ENCODE measurements at regions not wholly inside any gene's neighbourhood (a gene's known extent, or its start where the extent isn't known, plus 50 kb on each side); places are given as distances from the start of the nearest gene placed in this dataset.

DNA sequence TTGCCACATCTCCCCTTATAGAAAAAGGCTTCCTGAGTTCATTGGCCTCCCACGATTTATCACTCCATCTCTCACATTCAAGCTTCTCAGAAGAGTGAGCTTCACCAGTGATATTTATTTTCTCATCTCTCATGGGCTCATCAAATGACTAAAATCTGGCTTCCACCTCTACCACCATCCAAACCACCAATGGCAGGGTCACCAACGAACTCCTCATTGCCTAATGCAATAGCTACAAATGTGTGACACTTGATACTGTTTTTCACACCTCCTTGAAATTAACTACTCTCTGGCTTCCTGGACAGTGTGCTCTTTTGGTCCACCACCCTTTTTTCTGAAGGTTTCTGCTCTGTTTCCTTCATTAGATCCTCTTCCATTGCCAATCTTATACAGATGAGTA, 129.0 kb downstream of the SH2D1A start:
- Histone ChIP-seq H3K27me3 (ENCODE audit: control insufficient read depth in 2 of 2, insufficient read depth in 2 of 2, low read length in 2 of 2) (no peaks in the 10 kb centered on the region), H2AFZ (ENCODE audit: low read depth, low read length) (no peak overlapping the region), H4K20me1 (replicated peaks; ENCODE audit: control insufficient read depth, insufficient read depth, low read length) (no peaks in the 10 kb centered on the region), H3K4me2 (ENCODE audit: insufficient read depth, low read length) (no peak overlapping the region), H3K9me1 (ENCODE audit: control insufficient read depth, insufficient read depth, low read length) (no peaks in the 10 kb centered on the region), H3K27ac (ENCODE audit: extremely low read depth, low read depth, low read length) (no peak overlapping the region), H3K4me3 (no peak overlapping the region), H3K9ac (ENCODE audit: insufficient read depth in 1 of 2, low read depth in 2 of 2, low read length in 2 of 2) (no peak overlapping the region), H3K79me2 (ENCODE audit: control insufficient read depth, insufficient read depth, low read length) (no peaks in the 10 kb centered on the region), H3K36me3 (ENCODE audit: control insufficient read depth, insufficient read depth, low read length) (no peaks in the 10 kb centered on the region), H3K9me3 (replicated peaks; ENCODE audit: control insufficient read depth, insufficient read depth, low read depth, low read length) (no peaks in the 10 kb centered on the region), H3K4me1 (replicated peaks in 1 of 2; ENCODE audit: control insufficient read depth in 2 of 2, insufficient read depth in 2 of 2, low read length in 2 of 2) (no peaks in the 10 kb centered on the region)
- in situ Hi-C loops (cut with MboI) (no loop called here), intact Hi-C loops (cut with micrococcal nuclease) (no loop called here)
- BruUV-seq (replicated peaks): no TSS peak
- ATAC-seq: no peak
- FAIRE-seq: no peak
- 0% methylated on average over 2 of the region's 2 CpGs for WGBS (ENCODE audit: insufficient coverage, low coverage, missing lambda C conversion rate)
- TF ChIP-seq CHD1 (IDR thresholded peaks at IDR 0.05; ENCODE audit: low read length) (no peak), SETDB1 (IDR thresholded peaks at IDR 0.05; ENCODE audit: low read length) (no peak), ZNF41 (CRISPR knock-in tag; conservative IDR thresholded peaks at IDR 0.05) (no peak), PPARD (CRISPR knock-in tag; IDR thresholded peaks at IDR 0.05) (no peak), MCM2 (IDR thresholded peaks at IDR 0.05; ENCODE audit: low read depth) (no peak), ELF1 (tag; IDR thresholded peaks at IDR 0.05) (no peak), POLR2AphosphoS2 (IDR thresholded peaks at IDR 0.05; ENCODE audit: low read length) (no peak), POLR3A (IDR thresholded peaks at IDR 0.05; ENCODE audit: borderline replicate concordance, extremely low read depth, insufficient read depth, insufficient read length) (no peak)
- TF ChIP-seq, protein P1, sequence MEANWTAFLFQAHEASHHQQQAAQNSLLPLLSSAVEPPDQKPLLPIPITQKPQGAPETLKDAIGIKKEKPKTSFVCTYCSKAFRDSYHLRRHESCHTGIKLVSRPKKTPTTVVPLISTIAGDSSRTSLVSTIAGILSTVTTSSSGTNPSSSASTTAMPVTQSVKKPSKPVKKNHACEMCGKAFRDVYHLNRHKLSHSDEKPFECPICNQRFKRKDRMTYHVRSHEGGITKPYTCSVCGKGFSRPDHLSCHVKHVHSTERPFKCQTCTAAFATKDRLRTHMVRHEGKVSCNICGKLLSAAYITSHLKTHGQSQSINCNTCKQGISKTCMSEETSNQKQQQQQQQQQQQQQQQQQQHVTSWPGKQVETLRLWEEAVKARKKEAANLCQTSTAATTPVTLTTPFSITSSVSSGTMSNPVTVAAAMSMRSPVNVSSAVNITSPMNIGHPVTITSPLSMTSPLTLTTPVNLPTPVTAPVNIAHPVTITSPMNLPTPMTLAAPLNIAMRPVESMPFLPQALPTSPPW (CRISPR knock-in tag; IDR thresholded peaks at IDR 0.05): no peak
- TF ChIP-seq, protein P2, sequence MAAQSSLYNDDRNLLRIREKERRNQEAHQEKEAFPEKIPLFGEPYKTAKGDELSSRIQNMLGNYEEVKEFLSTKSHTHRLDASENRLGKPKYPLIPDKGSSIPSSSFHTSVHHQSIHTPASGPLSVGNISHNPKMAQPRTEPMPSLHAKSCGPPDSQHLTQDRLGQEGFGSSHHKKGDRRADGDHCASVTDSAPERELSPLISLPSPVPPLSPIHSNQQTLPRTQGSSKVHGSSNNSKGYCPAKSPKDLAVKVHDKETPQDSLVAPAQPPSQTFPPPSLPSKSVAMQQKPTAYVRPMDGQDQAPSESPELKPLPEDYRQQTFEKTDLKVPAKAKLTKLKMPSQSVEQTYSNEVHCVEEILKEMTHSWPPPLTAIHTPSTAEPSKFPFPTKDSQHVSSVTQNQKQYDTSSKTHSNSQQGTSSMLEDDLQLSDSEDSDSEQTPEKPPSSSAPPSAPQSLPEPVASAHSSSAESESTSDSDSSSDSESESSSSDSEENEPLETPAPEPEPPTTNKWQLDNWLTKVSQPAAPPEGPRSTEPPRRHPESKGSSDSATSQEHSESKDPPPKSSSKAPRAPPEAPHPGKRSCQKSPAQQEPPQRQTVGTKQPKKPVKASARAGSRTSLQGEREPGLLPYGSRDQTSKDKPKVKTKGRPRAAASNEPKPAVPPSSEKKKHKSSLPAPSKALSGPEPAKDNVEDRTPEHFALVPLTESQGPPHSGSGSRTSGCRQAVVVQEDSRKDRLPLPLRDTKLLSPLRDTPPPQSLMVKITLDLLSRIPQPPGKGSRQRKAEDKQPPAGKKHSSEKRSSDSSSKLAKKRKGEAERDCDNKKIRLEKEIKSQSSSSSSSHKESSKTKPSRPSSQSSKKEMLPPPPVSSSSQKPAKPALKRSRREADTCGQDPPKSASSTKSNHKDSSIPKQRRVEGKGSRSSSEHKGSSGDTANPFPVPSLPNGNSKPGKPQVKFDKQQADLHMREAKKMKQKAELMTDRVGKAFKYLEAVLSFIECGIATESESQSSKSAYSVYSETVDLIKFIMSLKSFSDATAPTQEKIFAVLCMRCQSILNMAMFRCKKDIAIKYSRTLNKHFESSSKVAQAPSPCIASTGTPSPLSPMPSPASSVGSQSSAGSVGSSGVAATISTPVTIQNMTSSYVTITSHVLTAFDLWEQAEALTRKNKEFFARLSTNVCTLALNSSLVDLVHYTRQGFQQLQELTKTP (IDR thresholded peaks at IDR 0.05; ENCODE audit: low read depth in 1 of 2, partially characterized antibody in 2 of 2): no peak
- TF ChIP-seq, protein P3, sequence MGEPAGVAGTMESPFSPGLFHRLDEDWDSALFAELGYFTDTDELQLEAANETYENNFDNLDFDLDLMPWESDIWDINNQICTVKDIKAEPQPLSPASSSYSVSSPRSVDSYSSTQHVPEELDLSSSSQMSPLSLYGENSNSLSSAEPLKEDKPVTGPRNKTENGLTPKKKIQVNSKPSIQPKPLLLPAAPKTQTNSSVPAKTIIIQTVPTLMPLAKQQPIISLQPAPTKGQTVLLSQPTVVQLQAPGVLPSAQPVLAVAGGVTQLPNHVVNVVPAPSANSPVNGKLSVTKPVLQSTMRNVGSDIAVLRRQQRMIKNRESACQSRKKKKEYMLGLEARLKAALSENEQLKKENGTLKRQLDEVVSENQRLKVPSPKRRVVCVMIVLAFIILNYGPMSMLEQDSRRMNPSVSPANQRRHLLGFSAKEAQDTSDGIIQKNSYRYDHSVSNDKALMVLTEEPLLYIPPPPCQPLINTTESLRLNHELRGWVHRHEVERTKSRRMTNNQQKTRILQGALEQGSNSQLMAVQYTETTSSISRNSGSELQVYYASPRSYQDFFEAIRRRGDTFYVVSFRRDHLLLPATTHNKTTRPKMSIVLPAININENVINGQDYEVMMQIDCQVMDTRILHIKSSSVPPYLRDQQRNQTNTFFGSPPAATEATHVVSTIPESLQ (CRISPR knock-in tag; IDR thresholded peaks at IDR 0.05): no peak
- TF ChIP-seq, protein P4, sequence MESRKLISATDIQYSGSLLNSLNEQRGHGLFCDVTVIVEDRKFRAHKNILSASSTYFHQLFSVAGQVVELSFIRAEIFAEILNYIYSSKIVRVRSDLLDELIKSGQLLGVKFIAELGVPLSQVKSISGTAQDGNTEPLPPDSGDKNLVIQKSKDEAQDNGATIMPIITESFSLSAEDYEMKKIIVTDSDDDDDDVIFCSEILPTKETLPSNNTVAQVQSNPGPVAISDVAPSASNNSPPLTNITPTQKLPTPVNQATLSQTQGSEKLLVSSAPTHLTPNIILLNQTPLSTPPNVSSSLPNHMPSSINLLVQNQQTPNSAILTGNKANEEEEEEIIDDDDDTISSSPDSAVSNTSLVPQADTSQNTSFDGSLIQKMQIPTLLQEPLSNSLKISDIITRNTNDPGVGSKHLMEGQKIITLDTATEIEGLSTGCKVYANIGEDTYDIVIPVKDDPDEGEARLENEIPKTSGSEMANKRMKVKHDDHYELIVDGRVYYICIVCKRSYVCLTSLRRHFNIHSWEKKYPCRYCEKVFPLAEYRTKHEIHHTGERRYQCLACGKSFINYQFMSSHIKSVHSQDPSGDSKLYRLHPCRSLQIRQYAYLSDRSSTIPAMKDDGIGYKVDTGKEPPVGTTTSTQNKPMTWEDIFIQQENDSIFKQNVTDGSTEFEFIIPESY (CRISPR knock-in tag; IDR thresholded peaks at IDR 0.05): no peak
- CTCF ChIA-PET (ENCODE audit: low intra/inter-chr PET ratio): no interaction called here
- POLR2A ChIA-PET: no interaction called here
- no peak for DNase-seq (ENCODE audit: extremely low read depth in 1 of 4, low spot score in 3 of 4)

Data from K562 (cell line).